ENCODE measurements at regions not wholly inside any gene's neighbourhood (a gene's known extent, or its start where the extent isn't known, plus 50 kb on each side); places are given as distances from the start of the nearest gene placed in this dataset.

DNA sequence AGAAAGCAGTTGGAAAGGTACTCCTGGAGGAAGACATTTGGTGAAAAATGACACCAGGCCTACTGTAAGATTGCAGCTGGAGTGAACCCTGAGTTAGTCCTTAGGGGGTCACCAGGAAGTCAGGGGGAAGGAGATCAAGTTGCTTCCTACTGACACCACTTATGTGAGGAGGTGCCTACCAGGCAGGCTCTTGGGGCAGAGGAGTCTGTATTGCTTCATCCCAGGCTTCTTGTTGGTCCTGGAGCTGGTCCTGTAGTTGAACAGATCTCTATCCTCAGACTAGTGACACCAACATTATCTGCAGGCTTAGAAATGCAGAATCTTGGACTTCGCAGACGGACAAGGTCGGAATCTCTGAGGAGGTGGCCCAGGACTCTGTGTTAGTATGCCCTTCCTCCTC is 116.0 kb upstream of the ARGLU1 start:
- no peak overlapping the region for H2BK15ac ChIP-seq (ENCODE audit: low read depth, low read length)
- Mint-ChIP-seq H3K36me3 (ENCODE audit: insufficient read depth in 1 of 3, low read depth in 3 of 3) (no peaks in the 10 kb centered on the region; a peak in 2 of 7 replicates), H3K4me1 (peaks cover 48 to 52% of the 10 kb centered on the region in 2 experiments), H3K9me3 (no peaks in the 10 kb centered on the region), H3K27ac (no peak overlapping the region), H3K4me3 (no peak overlapping the region), H3K27me3 (ENCODE audit: low read depth) (no peaks in the 10 kb centered on the region)
- no peaks in the 10 kb centered on the region for H3K23me2 ChIP-seq (ENCODE audit: insufficient read length, low read depth, low read length, poor library complexity, severe bottlenecking)
- H3K27ac ChIP-seq (ENCODE audit: insufficient read length, low read depth, low read length): no peak overlapping the region
- H4K20me1 ChIP-seq (ENCODE audit: control insufficient read depth, insufficient read depth, insufficient read length): no peaks in the 10 kb centered on the region
- H3K9me3 ChIP-seq (ENCODE audit: control insufficient read depth, low read depth, low read length): no peaks in the 10 kb centered on the region
- no peak overlapping the region for H3T11ph ChIP-seq (ENCODE audit: low read length)
- no peak overlapping the region for H3K9ac ChIP-seq (ENCODE audit: extremely low read depth, insufficient read length, low read length)
- no peak overlapping the region for H3K23ac ChIP-seq (ENCODE audit: insufficient read length, low read depth, low read length)
- H2BK120ac ChIP-seq (ENCODE audit: low read depth, low read length, poor library complexity, severe bottlenecking): no peak overlapping the region
- TF ChIP-seq, protein P1, sequence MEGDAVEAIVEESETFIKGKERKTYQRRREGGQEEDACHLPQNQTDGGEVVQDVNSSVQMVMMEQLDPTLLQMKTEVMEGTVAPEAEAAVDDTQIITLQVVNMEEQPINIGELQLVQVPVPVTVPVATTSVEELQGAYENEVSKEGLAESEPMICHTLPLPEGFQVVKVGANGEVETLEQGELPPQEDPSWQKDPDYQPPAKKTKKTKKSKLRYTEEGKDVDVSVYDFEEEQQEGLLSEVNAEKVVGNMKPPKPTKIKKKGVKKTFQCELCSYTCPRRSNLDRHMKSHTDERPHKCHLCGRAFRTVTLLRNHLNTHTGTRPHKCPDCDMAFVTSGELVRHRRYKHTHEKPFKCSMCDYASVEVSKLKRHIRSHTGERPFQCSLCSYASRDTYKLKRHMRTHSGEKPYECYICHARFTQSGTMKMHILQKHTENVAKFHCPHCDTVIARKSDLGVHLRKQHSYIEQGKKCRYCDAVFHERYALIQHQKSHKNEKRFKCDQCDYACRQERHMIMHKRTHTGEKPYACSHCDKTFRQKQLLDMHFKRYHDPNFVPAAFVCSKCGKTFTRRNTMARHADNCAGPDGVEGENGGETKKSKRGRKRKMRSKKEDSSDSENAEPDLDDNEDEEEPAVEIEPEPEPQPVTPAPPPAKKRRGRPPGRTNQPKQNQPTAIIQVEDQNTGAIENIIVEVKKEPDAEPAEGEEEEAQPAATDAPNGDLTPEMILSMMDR (conservative IDR thresholded peaks at IDR 0.05): no peak
- no peak overlapping the region for H4K8ac ChIP-seq (replicated peaks; ENCODE audit: insufficient read length, low read depth, low read length)
- DNase-seq: no peak
- H2AK5ac ChIP-seq (ENCODE audit: insufficient read length, low read length): no peak overlapping the region
- no peak overlapping the region for H2AFZ ChIP-seq (ENCODE audit: low read length)
- no peak overlapping the region for H4K5ac ChIP-seq (ENCODE audit: insufficient read length, low read depth, low read length)
- H2BK5ac ChIP-seq (ENCODE audit: insufficient read length, low read length): no peak overlapping the region
- no peak overlapping the region for H3K4ac ChIP-seq (ENCODE audit: low read depth, low read length)
- H3K4me2 ChIP-seq (ENCODE audit: insufficient read depth, insufficient read length, low read length): no peak overlapping the region
- H3K14ac ChIP-seq (ENCODE audit: insufficient read depth, low read length): no peak overlapping the region
- no peaks in the 10 kb centered on the region for H3K79me2 ChIP-seq (ENCODE audit: insufficient read depth, low read length)
- H3K18ac ChIP-seq (ENCODE audit: insufficient read length, low read depth, low read length): no peak overlapping the region
- no peak overlapping the region for H2BK20ac ChIP-seq (ENCODE audit: low read depth, low read length, poor library complexity, severe bottlenecking)
- H3K27me3 ChIP-seq (ENCODE audit: insufficient read depth, low read length): no peaks in the 10 kb centered on the region; the same call in 1 of the 2 replicates
- no peaks in the 10 kb centered on the region for H3K79me1 ChIP-seq (ENCODE audit: insufficient read depth, low read depth, low read length, poor library complexity, severe bottlenecking)
- no peak overlapping the region for H2BK12ac ChIP-seq (ENCODE audit: insufficient read length, low read depth, low read length)
- WGBS (ENCODE audit: extremely low coverage, insufficient read length, low lambda C conversion rate): no CpG with 5 or more reads among the region's 3 CpGs
- H4K91ac ChIP-seq (ENCODE audit: insufficient read length, low read depth, low read length): no peak overlapping the region
- H3K4me1 ChIP-seq (ENCODE audit: insufficient read depth, low read length): peaks cover 9% of the 10 kb centered on the region; the same call in 1 of the 2 replicates
- H3K56ac ChIP-seq (ENCODE audit: insufficient read length, low read depth, low read length): no peak overlapping the region

Data from H9 (cell line).